HG02884 (cell line): ENCODE measurements at regions not wholly inside any gene's neighbourhood (a gene's known extent, or its start where the extent isn't known, plus 50 kb on each side); places are given as distances from the start of the nearest gene placed in this dataset.

Source experiments
- ATAC-seq: cut with Tn5 transposase; IDR thresholded peaks from one replicate; pipeline ENCODE4 v1.9.1; 2021; ENCODE audit warnings: mild to moderate bottlenecking, moderate library complexity; ENCODE audit not compliant: unreplicated experiment

DNA sequence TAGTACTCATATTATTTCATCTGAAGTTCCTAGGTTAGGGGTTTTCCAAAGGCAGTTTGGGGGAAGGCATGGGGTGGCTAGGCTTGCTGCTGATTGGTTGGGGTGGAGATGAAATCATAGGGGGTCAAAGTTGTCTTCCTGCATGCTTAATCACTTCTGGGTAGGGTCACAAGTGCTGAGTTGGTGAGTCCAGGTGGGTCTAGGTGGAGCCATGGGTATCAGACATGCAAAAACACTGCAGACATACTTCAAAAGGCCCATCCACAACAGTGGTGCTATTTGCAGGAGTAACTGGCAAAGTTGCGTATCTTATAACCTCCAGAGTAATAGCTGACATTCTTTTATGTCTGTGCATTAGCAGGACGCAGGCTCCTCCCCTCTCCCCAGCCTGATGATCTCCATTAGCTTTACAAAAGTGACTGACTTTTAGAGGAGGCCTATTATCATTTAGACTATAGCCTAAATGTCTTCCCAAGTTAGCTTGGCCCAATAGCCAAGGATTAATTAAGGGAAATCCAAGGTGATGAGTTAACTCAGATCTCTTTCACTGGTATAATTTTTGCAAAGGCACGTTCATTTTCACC, 374.4 kb upstream of the PRMT6 start:
- ATAC-seq: no peak

DNA sequence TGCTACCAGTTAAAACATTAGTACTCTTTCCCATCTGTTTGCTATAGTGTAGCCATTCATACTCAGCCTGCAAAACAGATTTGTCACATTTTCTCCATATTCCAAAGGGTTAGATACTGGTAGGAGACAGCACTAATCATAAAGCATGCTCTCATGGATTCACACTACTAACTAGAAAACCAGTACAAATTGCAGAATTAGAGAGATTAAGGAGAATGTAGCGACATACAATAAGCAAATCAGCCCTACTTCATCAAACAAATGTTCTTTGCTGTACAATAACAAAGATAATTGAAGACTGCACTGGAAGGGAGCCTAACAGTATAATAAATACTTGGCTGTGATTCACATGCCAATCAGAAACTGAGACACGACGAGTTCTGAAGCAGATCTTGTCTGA, 368.0 kb upstream of the PRMT6 start:
- no peak for ATAC-seq

DNA sequence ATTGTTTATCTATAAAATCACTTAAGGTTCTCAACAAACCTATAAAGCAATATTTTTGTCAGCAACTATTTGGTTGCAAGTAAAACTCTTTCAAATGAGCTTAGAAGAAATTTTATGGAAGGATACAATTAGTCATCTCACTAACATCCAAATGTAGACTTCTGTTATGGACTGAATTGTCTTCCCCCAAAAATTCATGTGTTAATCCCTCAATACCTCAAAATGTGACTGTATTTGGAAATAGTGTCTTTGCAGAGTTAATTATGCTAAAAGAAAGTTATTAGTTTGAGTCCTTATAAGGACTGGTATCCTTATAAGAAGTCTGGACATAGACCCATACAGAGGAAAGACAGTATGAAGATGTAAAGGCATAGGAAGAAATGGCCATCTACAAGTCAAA, 357.8 kb upstream of the PRMT6 start:
- ATAC-seq: no peak

DNA sequence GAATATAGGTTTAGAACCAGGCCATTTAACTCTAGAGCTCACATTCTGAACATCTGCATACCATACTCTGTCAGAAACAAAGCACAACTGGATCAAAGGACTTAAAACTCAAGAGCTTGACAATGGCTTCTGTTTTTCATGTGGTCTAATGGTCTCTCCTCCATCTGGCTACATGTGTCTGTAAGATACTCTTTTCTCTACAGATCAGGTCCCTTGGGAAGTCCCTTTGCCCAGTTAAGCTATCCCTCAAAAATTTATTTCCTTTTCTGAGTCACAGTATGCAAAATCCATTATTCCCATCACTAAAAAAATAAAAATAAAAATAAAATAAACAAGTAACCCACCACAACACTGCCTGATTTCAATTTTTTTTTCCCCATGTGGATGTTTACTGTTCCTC, 357.0 kb upstream of the PRMT6 start:
- ATAC-seq: no peak

DNA sequence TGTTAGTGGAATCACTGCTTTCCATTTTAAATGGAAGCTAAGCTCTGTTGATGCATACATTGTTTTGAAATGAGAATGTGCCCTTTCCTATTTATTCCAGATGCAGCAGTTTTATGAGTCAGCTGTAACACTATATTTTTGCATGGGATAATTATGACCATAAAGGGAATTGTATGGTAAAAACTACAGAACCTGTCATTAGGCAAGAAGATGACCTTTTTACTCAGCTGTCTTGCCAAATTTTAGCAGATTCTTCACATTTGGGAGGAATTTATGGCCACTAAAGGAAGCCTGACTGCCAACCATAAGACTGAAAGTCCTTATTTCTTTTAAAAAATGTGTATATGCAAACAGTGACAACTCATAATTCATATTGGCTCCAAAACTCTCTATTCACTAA, 356.3 kb upstream of the PRMT6 start:
- ATAC-seq: no peak

DNA sequence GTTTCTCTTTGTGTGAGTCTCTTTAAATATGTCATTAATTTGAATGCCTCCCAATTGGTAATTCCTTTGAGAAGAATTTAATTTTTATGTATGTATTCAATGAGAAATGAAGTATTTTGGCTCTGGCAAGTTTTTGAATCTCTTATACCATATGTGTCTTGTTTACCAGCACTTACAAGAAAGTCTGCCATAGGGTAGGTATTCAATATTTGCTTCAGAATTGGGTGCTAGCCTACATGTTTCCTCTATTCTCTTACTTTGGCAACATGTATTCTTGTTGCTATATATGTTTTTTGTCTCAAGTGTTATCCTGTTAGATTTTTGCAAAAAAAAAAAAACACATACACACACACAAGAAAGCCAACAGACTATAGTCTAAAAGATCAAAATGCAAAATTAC, 350.5 kb upstream of the PRMT6 start:
- no peak for ATAC-seq

DNA sequence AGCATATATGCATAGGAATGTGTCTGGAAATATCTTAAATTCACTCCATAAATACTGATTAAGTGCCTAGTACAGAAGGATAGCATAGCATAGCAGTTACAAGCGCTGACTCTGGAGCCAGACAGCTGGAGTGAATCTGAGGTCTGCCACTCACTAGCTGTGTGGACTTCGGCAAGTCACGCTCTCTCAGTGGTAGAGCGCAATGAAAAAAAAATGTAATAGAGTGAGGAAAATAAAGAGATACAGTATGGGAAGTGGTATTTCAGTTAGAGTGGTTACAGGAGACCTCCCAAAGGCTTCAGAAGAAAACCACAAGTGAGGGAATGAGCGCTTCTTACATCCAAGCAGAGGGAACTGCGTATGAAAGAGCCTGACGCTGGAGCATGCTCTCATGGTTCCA, 338.9 kb upstream of the PRMT6 start:
- ATAC-seq: no peak

DNA sequence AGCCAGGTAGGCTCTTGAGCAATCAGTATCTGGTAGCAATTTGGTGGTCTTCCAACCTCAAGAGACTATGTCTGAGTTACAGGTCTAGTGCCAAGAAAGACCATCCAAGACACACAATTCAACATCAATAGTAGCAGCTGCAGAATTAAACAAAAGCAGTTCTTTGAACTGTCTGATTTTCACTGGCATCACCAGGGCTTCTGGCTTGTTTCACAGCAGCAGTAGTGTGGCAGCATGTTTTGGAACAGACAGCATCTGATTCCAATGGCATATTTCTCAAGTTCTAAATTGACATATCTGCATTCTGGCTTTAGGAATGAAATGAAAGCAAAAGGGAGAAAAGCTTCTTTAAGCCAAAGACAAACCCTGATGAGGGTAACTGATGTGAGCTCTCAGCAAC, 334.7 kb upstream of the PRMT6 start:
- ATAC-seq: no peak

DNA sequence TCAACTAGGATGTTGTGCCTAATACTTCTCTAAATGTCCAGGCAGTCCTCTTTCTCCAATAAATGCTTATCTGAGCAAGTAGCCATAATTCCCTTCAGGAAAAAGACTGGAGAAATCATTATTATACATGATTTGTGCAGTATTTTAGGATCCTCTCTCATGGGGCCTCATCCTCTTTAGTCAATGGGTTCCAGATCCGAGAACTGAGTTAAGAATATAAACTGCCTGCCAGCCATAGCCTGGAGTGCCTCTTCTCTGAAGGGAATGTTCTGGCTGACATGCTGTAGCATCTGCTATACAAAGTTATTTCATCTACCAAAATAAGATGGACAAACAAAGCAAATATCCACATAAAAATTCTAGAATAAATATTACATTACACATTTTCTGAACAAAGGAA, 334.0 kb upstream of the PRMT6 start:
- ATAC-seq: no peak

DNA sequence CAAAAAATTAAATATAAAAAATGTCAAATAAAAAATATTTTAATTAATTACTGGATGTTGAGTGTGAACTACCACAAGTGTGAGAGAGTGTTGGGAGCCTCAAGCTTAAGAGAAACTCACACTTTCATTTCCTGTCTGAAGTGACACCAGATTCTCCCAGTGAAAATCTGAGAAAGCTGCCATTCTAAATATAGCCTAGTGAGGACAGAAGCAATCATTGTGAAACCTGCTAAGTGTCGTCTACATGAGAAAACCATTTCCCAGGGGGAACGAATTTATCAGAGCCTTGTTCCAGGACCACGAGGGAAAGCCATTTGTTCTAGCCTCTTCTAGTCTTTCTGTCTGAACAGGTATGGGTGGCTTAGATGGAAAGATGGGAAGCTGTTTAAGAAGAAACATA, 329.3 kb upstream of the PRMT6 start:
- peak; percentile 98 for ATAC-seq

DNA sequence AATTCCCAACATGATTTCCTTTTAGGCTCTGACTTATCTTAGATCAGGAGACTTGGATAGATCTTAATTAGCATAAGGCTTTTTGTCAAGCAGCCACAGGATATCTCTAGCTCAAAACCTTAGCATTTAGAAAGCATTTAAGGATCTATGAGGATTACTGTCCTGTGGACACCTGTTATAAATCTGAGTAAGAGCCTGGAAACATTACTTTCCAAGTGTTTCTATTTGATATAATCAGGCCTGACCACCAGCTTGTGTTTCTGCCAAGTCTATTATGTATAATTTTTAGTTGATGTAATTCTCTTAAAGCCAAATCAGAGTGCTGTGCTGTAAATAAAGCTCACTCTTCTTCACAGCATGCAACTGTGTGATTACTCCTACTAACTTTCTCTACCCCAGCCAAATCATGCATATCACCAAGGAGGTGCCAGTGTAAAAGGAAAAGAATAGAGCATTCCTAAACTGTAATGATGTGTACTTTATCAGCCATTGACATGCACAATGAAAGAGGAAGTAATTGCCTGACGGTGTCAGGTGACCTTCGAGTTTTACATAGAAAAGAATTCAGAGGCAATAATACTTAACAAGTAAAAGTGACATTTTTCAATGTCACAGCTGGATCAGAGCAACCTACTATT, 309.9 kb upstream of the PRMT6 start:
- no peak for ATAC-seq

DNA sequence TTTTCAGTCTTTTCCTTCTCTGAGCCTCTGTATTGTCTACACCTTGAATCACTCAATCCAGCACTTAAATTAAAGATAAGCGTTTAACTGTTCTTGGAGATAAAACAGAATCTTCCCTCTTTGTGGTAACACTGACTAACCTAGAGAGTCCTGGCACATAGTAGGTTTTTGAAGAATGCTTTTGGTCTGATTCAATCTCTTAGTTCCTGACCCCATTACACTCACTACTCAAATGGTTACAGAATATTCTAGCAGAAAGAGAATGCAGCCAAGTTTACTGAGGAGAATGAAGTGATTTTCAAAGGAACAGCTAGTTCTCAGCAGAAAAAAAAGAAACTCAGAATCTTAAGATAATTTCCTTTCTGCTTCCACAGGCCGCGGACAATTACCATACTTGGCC, 309.2 kb upstream of the PRMT6 start:
- no peak for ATAC-seq

DNA sequence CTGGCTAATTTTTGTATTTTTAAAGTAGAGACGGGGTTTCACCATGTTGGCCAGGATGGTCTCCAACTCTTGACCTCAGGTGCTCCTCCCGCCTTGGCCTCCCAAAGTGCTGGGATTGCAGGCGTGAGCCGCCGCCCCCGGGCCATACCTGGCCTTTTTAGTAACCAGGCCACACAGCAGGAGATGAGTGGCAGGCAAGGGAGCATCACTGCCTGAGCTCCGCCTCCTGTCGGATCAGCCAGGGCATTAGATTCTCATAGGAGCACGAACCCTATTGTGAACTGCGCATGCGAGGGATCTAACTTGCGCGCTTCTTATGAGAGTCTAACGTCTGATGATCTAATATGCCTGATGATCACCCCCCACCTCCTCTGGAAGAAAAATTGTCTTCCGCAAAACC, 308.7 kb upstream of the PRMT6 start:
- ATAC-seq: no peak

DNA sequence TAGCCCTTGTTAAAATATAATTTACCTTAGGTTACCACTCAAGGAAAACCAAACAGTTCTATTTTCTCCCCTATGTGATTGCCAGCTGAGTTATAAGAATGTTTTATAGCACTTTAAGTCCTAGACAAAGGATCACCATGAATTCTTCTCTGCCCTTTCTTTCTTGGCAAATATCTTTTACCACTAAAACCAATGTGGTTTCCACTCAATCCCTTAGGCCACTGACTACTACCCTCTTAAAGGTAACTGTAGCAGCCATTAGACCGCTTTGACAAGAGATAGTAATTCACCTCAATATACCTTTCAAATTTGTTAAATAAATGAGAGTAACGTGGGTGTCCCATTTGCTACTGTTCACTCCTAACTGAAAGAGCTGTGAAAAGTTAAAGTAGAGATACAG, 307.9 kb upstream of the PRMT6 start:
- ATAC-seq: no peak

DNA sequence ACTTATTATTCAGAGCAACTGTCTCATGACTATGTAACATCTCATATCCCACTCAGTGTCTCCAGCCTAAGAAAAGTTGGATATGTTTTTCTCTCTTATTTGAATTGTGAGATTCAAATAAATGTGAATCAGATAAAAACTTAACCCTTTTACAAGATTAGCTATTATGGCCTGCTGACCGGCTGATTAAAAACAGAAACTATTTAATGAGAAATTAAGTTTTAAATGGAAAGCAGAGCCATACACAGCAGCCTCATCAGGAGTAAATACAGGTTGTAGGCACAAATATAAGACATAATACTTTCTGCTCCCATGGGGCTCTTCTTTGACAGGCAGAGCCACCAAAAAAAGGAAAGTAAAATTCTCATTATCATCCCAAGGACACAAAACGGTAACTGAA, 307.0 kb upstream of the PRMT6 start:
- no peak for ATAC-seq

DNA sequence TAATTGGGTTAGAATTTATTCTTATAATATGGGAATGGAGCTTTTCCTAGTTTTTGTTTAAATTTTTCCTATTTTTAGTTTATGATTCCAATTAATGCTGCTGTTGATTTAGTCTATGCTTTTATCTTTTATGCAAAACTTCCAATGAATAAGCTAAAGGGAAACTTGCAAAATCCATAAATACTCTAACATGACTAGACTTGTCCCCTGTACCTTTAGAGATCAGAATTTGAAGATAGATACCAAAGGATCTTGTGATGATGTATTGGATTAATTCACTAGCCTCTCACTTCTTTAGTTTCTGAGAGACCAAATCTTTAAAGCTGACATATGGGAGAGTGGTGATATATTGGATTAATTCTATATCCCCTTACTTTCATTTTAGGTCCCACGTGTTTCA, 306.6 kb upstream of the PRMT6 start:
- ATAC-seq: no peak

DNA sequence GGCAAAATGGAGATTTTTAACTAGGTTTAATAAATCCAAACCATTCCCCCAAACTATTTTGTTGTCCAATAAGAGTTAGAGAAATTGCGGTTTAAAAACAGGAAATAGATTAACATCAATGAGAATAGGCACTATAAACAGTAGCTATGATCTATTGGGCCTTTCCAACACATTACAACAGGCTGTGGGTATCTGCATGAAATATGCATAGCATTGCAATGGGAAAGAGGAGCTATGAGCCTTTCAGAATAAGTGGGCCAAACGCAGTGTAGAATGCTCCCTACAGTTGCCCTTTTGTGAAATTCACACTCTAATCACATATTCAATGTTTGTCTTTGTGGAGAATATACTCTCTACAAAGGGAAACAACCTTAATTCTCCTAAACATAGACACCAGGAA, 305.5 kb upstream of the PRMT6 start:
- no peak for ATAC-seq

DNA sequence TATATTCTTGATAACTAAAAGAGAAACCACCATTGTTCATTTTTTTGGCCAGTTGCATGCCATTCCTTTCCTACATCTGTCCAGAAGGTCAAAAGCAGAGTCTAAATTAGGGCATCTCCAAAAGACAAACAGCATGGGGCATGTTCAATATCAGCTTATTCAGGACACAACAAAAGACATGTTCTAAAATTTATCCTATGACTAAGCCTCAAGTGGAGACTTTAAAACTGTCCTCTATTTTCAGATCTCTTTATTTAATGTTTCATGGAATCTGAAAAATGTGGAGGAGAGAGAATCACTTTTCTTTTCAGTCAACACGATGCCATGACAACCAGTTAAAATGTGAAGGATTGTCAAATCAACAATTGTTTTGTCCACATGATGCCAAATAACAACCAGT, 303.4 kb upstream of the PRMT6 start:
- ATAC-seq: no peak

DNA sequence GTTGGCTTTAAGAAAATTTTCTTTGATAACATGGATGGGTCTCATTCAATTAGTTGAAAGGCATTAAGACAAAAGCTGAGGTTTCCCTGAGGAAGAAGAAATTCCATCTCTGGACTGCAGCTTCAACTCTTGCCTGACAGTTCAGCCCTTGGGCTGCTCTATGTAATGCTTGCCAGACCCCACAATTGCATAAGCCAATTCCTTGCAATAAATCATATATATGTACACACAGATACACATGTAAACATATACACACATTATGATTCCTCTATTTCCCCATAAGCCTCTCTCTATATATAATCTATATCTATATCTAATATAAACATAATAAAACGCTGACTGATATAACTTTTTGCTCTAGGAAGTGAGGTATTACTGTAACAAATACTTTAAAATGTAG, 301.5 kb upstream of the PRMT6 start:
- no peak for ATAC-seq

DNA sequence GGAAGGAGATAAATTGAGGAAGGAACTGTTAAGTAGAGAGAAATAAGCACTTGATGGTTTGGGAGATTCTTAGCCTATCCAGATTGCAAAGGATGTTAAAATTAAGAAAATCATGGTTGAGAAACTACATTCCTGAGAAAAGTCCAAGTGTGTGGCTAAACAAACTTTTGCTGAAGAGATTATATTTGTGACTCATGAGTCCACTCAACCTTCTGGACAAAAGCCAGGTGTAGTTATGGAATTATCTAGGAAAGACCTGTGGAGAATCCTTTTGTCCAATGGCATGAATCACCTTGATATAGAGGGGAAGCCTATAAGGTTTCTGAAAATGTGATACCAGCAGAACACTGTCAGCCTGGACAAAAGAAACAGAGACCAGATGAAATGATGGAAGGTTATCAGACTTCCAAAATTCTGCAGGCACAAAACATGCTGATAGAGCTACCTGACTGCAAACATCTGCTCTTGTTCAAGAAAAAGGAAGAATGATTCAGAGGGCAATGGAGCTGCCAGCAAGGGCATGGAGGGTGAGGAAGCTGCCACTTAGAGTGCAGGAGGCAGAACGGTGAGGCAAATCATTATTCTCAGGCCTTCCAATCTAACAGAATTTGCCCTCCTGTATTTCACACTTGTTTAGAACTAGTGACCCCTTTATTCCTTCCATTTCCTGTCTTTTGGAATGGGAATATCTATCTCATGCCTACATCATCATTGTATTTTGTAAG, 300.6 kb upstream of the PRMT6 start:
- ATAC-seq: no peak

DNA sequence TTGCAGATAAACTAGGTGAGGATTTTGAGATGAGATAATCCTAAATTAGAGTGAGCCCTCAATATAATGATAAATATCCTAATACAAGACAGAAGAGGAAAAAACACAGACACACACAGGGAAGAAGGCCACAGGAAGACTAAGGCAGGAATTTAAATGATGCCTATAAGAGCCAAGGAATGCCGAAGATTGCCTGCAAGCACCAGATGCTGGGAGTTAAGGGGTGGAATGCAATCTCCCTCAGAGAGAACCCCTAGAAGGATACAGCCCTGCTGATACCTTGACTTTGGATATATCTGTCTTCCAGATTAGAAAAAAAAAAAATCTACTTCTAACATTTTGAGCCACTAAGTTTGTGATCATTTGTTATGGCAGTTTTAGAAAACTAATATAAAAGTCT, 299.7 kb upstream of the PRMT6 start:
- ATAC-seq: no peak

DNA sequence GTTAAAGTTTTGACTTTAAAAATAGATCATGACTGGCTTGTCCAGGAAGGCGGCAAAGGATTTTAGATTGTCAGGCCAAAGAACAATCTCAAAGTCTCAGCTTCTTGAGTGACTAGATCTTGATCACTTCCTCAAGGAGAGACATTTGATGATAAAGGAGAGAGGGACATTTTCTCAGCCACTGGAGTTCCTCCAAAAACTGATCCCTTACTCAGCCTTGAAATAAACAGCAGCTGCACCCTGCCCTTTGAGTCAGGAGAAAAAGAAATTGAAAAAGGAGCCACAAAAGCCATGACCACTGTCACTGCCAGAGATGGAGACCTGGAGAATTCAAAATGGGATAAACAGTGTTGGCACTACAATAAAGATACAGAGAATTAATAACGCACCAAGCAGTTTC, 288.4 kb upstream of the PRMT6 start:
- no peak for ATAC-seq

DNA sequence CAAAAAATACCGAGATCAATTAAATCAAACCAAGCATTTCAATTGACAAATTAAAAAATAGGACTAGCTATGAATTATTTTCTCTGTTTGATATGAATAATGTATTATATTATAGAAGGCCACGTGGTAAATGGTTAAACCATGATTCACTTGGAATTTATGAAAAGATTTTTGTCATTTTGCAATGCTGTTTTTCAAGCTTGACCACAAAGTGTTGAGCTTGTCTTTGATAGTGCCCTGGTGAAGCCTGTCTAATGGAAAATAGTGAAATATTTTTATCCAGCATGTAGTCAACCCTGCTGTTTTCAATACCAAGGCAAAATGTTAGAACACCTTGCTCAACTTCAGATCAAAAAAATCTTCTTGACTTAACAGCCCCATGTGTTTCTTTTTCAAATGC, 288.0 kb upstream of the PRMT6 start:
- ATAC-seq: no peak
